Stimulated activated naive CD8-positive, alpha-beta T cell treated with anti-CD3 and anti-CD28 coated beads, Interleukin-15, Interleukin-2, amounts not matched to agents 100 U/mL and 50 U/mL, for 24 hours (primary cell): ENCODE measurements at regions not wholly inside any gene's neighbourhood (a gene's known extent, or its start where the extent isn't known, plus 50 kb on each side); places are given as distances from the start of the nearest gene placed in this dataset.

Experiments
- ATAC-seq: fragments of 150-1000 bp; cut with Tn5 transposase; one replicate; pipeline ENCODE4 v1.10.0; 2021
- DNase-seq: peaks from one replicate; pipeline ENCODE4 v3.0.0; 2021

DNA sequence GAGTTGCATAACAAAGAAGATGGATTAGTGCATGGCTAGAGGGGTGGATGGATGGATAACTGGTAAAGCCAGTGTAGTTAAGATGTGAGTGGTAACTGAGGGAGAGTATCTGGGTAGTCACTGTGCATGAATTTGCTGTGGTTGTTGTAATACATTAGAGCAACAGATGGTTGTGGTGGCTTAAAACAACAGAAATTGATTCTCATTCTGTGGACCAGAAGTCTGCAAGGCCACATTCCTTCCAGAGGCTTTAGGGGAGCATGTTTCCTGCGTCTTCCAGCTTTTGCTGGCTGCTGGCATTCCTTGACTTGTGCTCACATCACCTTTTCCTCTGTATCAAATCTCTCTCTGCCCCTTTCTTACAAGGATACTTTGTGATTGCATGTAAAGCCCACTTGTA lies 155.4 kb downstream of the ASB1 start:
- ATAC-seq, result no peak
- no peak for DNase-seq

- no peak for DNase-seq
- no peak for ATAC-seq
These were observed 157.9 kb downstream of the ASB1 start for GRCh38 chr2:238584617-238585016.

- ATAC-seq (no peak), DNase-seq (no peak)
These were observed 159.4 kb downstream of the ASB1 start for GRCh38 chr2:238585836-238586821.

DNA sequence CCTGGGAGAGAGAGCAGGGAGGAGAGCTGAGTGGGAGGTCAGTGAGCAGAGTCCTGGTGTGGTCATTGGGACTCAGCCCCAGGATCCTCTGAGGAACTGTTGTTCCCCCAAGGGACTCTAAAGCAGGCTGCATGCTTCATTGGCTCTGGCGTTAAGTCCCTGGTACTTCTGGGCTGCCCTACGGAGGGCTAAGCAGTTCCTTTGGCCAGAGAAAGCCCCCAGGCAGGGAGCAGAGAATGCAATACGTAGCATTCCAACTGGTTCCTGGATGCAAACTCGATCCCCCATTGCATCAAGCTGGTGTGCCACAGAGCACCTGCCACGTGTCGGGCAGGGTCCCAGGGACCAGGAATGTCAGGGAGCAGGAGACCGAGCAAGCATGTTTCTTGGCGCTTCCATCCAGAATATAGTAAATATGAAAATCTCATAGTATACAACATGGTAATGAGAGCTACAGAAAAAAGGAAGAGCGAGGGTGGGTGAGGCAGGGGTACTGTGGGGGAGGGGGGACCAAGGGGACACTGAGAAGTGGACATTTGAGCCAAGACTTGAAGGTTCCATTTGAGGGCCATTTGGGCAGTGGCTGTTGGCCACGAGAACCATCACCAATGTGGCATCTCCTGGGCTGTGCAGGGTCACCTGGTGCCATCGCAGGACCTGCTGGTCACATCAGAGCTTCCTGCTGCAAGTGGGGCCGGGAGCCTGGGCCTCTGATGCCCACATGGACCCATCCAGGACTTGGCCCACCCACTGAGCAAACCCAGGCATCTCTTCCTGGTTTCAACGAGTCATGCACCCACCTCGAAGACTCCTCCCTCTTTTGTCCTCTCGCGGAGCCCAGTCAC lies 160.4 kb downstream of the ASB1 start:
- DNase-seq (no peak), ATAC-seq (no peak)

GRCh38 chr2:238587776-238588660 lies 161.3 kb downstream of the ASB1 start:
- DNase-seq (no peak), ATAC-seq (no peak)

- no peak for DNase-seq
- no peak for ATAC-seq
These were observed 163.1 kb downstream of the ASB1 start for GRCh38 chr2:238589591-238590460.

DNA sequence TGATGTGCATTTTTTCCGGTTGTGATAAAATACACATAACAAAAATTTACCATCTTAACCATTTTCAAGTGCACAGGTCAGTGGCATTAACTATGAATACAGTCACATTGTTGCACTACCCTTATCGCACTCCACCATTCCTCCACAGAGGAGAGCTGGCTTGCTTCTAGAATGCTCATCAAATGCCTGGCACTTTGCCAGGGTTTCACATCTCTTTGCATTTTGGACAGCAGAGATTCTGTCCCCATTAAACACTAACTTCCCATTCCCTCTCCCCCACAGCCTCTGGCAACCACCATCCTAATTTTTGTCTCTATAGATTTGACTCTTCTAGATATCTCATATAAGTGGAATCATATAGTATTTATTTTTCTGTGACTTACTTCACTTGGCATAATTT lies 165.0 kb downstream of the ASB1 start:
- DNase-seq (no peak), ATAC-seq (no peak)

GRCh38 chr2:238593236-238593635 lies 166.5 kb downstream of the ASB1 start:
- no peak for ATAC-seq
- DNase-seq, result no peak

- ATAC-seq (no peak), DNase-seq (no peak)
These were observed 167.0 kb downstream of the ASB1 start for GRCh38 chr2:238593678-238594077.

DNA sequence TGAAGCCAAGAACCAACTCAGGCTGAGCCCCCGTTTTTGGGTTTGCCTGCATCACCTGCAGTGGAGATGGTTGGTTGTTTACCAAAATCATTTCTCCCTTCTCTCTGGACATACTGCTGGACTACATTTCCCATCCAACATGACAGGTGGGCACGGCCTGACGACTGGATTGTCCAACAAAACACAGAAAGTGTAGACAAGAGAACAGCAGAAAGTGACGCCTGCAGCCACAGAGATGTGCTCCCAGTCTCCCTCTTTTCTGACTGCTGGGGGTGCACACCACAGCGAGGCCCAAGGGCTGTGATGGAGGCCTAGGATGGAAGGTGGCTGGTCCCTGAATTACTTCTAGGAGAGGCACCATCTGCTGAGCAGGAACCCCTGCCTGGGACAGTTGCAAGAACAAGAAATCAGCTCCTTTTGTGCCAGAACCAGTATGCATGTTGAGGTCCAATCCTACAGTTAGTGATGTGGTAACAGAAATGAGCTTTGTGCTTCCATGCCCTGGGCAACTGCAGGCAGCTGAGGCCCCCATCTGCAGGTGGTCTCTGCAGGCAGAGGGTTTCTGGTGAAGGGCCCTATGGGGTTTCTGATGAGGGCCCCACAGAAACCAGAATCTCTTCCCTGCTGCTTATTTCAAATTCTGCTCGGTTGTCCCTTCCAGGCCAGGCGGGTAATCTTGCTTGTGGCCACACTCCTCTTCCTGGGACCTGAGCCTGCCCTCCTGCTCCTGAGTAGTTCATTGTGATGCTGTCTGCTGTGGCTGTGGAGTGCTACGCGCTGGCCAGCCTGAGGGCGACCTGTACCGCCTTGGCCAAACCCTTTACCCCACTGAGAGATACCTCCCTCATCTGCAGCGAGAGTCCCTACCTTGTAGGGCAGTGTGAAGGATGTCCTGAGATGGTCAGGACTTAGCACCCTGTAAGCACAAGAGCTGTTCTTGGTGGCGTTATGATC lies 168.3 kb downstream of the ASB1 start:
- DNase-seq (no peak), ATAC-seq (no peak)

DNA sequence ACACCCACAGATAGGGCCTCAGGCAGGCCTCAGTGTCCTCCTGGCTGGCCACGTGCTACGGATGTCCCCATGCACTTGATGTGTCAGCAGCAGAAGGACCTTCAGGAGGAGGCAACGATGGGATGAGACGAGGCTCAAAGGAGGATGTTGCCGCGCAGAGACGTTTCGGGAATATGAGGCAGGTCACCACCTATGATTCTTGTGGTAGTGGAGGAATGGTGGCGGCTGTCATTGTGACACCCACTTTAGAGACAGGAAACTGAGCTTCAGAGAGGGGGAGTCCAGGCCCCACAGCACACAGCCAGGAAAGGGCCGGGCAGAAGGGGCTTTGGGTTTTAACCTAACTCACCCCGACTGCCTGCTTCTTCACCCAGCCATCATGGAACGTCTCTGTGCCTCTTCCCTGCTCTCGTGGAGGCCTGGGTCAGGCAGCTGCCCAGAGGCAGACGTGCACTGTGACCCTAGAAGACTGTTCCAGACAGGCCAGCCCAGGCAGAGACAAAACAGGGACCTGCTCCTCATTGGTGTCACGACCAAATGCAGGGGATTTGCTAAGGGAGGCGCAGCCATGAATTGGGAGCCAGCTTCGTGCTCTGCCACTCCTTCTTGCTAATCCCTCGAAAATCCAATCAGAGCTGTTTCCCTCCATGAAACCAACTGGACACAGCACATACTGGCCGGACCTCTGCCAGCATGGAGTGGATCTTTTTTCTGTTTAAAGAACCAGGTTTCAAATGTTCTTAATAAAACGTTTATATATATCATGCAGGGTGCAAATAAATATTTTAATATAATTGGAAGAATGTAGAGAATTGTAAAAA lies 169.2 kb downstream of the ASB1 start:
- ATAC-seq, result no peak
- no peak for DNase-seq

DNA sequence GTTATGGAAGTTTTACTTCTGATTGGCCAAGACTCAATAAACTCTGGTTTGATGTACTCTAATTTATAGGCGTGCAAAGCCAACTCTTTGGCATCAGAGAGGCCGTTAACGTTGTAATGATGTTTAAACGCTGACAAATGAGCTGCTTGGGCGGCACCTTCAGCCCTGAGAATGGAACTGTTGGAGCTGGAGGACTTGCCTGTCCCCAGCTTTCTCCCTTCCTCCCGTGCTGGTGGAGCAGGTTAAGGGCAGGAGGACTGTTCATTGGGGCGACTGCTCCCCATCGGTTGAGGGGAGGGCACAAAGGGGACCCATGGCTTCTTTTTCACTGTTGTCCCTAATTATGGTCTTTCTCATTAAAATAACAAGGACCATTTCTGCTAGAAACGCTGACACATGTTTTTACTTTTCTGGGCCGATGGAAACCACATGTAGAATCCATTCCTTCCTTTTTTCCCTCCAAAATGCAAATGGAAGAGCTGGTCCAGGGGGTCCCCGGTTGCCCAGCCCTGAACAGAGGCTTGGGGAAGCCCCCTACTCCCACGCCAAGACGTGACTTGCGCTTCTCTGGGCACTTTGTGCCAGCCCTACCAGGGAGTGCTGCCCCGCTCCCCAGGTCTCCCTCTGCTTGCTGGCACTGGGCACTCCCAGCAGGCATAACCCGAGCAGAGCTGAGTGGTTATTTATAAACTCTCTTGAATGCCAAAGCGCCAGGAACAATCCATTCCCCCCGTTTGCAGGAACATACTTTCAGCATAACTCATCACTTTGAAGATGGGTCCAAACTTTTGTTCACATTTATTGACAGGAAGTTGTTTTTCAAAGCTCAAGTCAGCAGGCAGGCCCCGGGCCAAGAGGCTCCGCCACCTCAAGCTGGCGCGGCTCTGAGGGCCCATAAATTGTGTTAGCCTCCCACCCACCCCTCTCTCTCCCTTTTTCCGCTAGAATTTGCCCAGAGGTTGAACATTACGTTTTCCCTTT lies 170.1 kb downstream of the ASB1 start:
- ATAC-seq (no peak), DNase-seq (no peak)

- ATAC-seq (no peak), DNase-seq (no peak)
These were observed 171.2 kb downstream of the ASB1 start for GRCh38 chr2:238597638-238598528.

- ATAC-seq (no peak), DNase-seq (no peak)
These were observed 172.2 kb downstream of the ASB1 start for GRCh38 chr2:238598802-238599530.

GRCh38 chr2:238599549-238600505 lies 173.1 kb downstream of the ASB1 start:
- no peak for DNase-seq

More at GRCh38 chr2:238599549-238600505, 173.1 kb downstream of the ASB1 start:
- ATAC-seq, result no peak
